OCI-LY7 (cell line): ENCODE measurements at regions not wholly inside any gene's neighbourhood (a gene's known extent, or its start where the extent isn't known, plus 50 kb on each side); places are given as distances from the start of the nearest gene placed in this dataset.

Experiments used
- CTCF ChIP-seq: fragments of 200-600 bp; sonication (generic); conservative IDR thresholded peaks from 2 replicates; pipeline ENCODE4 v1.5.1; 2014; ENCODE audit warnings: mild to moderate bottlenecking, antibody characterized with exemption, low read length, moderate library complexity, mixed read lengths
- EZH2phosphoT487 ChIP-seq: fragments of 200-600 bp; sonication (generic); IDR thresholded peaks from 2 replicates; pipeline ENCODE4 v1.6.1; 2018; ENCODE audit warnings: low read depth, borderline replicate concordance, mild to moderate bottlenecking, mixed run types, antibody characterized with exemption, low read length, moderate library complexity, mixed read lengths

GRCh38 chr9:101995231-101995630, 256.8 kb upstream of the GRIN3A start:
- TF ChIP-seq CTCF (no peak), EZH2phosphoT487 (no peak)
